Activated CD8-positive, alpha-beta T cell treated with anti-CD3 and anti-CD28 coated beads for 36 hours (primary cell): ENCODE measurements at regions not wholly inside any gene's neighbourhood (a gene's known extent, or its start where the extent isn't known, plus 50 kb on each side); places are given as distances from the start of the nearest gene placed in this dataset.

Source experiments
- ATAC-seq: fragments of 200-7000 bp; cut with Tn5 transposase; one replicate; pipeline ENCODE4 v1.10.0; 2021; ENCODE audit warnings: mild to moderate bottlenecking, moderate library complexity
- CTCF ChIA-PET: fragments of 350-600 bp; sonication (Branson Sonifier 250); formaldehyde crosslinking; loops from one replicate; lab custom pipeline; 2021; ENCODE audit warnings: antibody characterized with exemption; lab: Charles Lee
- POLR2A ChIA-PET: fragments of 350-600 bp; sonication (Branson Sonifier 250); formaldehyde crosslinking; loops from one replicate; lab custom pipeline; 2021; ENCODE audit warnings: antibody characterized with exemption; lab: Charles Lee
- DNase-seq: peaks from one replicate; pipeline ENCODE4 v3.0.0-alpha.2; 2020
- H3K27ac Mint-ChIP-seq: one replicate; pipeline ENCODE4 v1.8.0; 2021; ENCODE audit warnings: mild to moderate bottlenecking, mixed read lengths
- H3K27me3 Mint-ChIP-seq: one replicate; pipeline ENCODE4 v1.8.0; 2021; ENCODE audit warnings: mixed read lengths
- H3K36me3 Mint-ChIP-seq: one replicate; pipeline ENCODE4 v1.8.0; 2021; ENCODE audit warnings: low read depth, mixed read lengths
- H3K4me1 Mint-ChIP-seq: one replicate; pipeline ENCODE4 v1.8.0; 2021; ENCODE audit warnings: low read depth, mixed read lengths
- H3K4me3 Mint-ChIP-seq: one replicate; pipeline ENCODE4 v1.8.0; 2021; ENCODE audit warnings: mild to moderate bottlenecking, moderate library complexity, mixed read lengths
- H3K9me3 Mint-ChIP-seq: one replicate; pipeline ENCODE4 v1.8.0; 2021; ENCODE audit warnings: mixed read lengths
- CTCF ChIP-seq: fragments of 200-600 bp; IDR thresholded peaks from one replicate; pipeline ENCODE4 v1.8.0; 2022; ENCODE audit warnings: antibody characterized with exemption, mild to moderate bottlenecking
- intact Hi-C: fragments of 100-400 bp; cut with micrococcal nuclease; formaldehyde crosslinking; loops from one replicate; pipeline ENCODE4 v1.10.0; 2022

GRCh38 chr1:189646066-189646465, 831.6 kb downstream of the BRINP3 start:
- DNase-seq (no peak), ATAC-seq (no peak)
- Mint-ChIP-seq H3K9me3 (peaks cover 3% of the 10 kb centered on the region), H3K27me3 (no peaks in the 10 kb centered on the region), H3K27ac (no peak overlapping the region), H3K4me3 (no peak overlapping the region), H3K36me3 (no peaks in the 10 kb centered on the region), H3K4me1 (no peaks in the 10 kb centered on the region)
- ChIA-PET POLR2A (no interaction called here), CTCF (no interaction called here)
- intact Hi-C loops = no loop called here
- no peak for TF ChIP-seq CTCF

- intact Hi-C loops = no loop called here
- ATAC-seq (no peak), DNase-seq (no peak)
- CTCF ChIA-PET = no interaction called here
- Mint-ChIP-seq H3K36me3 (no peaks in the 10 kb centered on the region), H3K27ac (no peak overlapping the region), H3K9me3 (peaks cover 11% of the 10 kb centered on the region), H3K4me3 (no peak overlapping the region), H3K4me1 (no peaks in the 10 kb centered on the region), H3K27me3 (no peaks in the 10 kb centered on the region)
- POLR2A ChIA-PET = no interaction called here
- TF ChIP-seq CTCF = no peak
Measured at GRCh38 chr1:189654906-189655305, 822.8 kb downstream of the BRINP3 start.

- no peaks in the 10 kb centered on the region for H3K4me1 Mint-ChIP-seq
- H3K9me3 Mint-ChIP-seq = peaks cover 8% of the 10 kb centered on the region
- ChIA-PET POLR2A (no interaction called here), CTCF (no interaction called here)
- intact Hi-C loops = no loop called here
- ATAC-seq (no peak), DNase-seq (no peak)
- H3K27ac Mint-ChIP-seq = no peak overlapping the region
- H3K4me3 Mint-ChIP-seq = no peak overlapping the region
- H3K27me3 Mint-ChIP-seq = no peaks in the 10 kb centered on the region
- H3K36me3 Mint-ChIP-seq = no peaks in the 10 kb centered on the region
- TF ChIP-seq CTCF = no peak
Measured at GRCh38 chr1:189656628-189657530, 820.8 kb downstream of the BRINP3 start.

- CTCF ChIA-PET = no interaction called here
- H3K27ac Mint-ChIP-seq = no peak overlapping the region
- ATAC-seq = no peak
- TF ChIP-seq CTCF = no peak
- H3K9me3 Mint-ChIP-seq = peaks cover 8% of the 10 kb centered on the region
- no peaks in the 10 kb centered on the region for H3K36me3 Mint-ChIP-seq
- intact Hi-C loops = no loop called here
- DNase-seq = no peak
- POLR2A ChIA-PET = no interaction called here
- H3K27me3 Mint-ChIP-seq = no peaks in the 10 kb centered on the region
- no peaks in the 10 kb centered on the region for H3K4me1 Mint-ChIP-seq
- no peak overlapping the region for H3K4me3 Mint-ChIP-seq
Measured at GRCh38 chr1:189657715-189658114, 819.9 kb downstream of the BRINP3 start.

GRCh38 chr1:189658381-189658780, 819.3 kb downstream of the BRINP3 start:
- H3K27ac Mint-ChIP-seq = no peak overlapping the region
- no peaks in the 10 kb centered on the region for H3K36me3 Mint-ChIP-seq
- TF ChIP-seq CTCF = no peak
- DNase-seq (no peak), ATAC-seq (no peak)
- POLR2A ChIA-PET = no interaction called here
- H3K27me3 Mint-ChIP-seq = no peaks in the 10 kb centered on the region
- CTCF ChIA-PET = no interaction called here
- H3K4me3 Mint-ChIP-seq = no peak overlapping the region
- peaks cover 8% of the 10 kb centered on the region for H3K9me3 Mint-ChIP-seq
- intact Hi-C loops = no loop called here
- H3K4me1 Mint-ChIP-seq = no peaks in the 10 kb centered on the region
